Endothelial cell of umbilical vein (primary cell): ENCODE measurements at regions not wholly inside any gene's neighbourhood (a gene's known extent, or its start where the extent isn't known, plus 50 kb on each side); places are given as distances from the start of the nearest gene placed in this dataset.

Experiments used
- BruUV-seq: library from RNA; stranded (reverse); fragments of 400-500 nt; replicated peaks from 2 replicates; lab custom pipeline; 2021; lab: Mats Ljungman, UMichigan
- CTCF ChIA-PET: fragments of 300-600, 350-600 bp; sonication (Branson Sonifier 250); formaldehyde crosslinking; loops from one replicate; lab custom pipeline; 2021; ENCODE audit warnings: antibody characterized with exemption, inconsistent platforms; lab: Charles Lee
- POLR2A ChIA-PET: fragments of 300-600, 350-600 bp; sonication (Branson Sonifier 250); formaldehyde crosslinking; loops from one replicate; lab custom pipeline; 2021; ENCODE audit warnings: antibody characterized with exemption, inconsistent platforms; lab: Charles Lee
- DNase-seq: peaks from one replicate; pipeline ENCODE4 v3.0.0-alpha.2; 2011; ENCODE audit warnings: low read depth, low spot score
- FAIRE-seq: peaks from 2 replicates; lab custom pipeline; 2011; peaks lifted over from hg19 to GRCh38; lab: Jason Lieb, UNC
- H2AFZ ChIP-seq: 2 replicates; pipeline ENCODE4 v1.6.0; 2012; ENCODE audit warnings: low read depth, low read length, control low read depth, inconsistent platforms
- H3K27ac ChIP-seq: 2 replicates; pipeline ENCODE4 v1.5.1; 2011; ENCODE audit warnings: low read depth, mild to moderate bottlenecking, control low read depth, low read length, moderate library complexity; ENCODE audit not compliant: insufficient read depth
- H3K27me3 ChIP-seq, 2 experiments: 2 replicates each; pipeline versions ENCODE4 v1.6.0 to v1.6.1; 2011; ENCODE audit warnings: low read length in 2 of 2, mixed read lengths in 1 of 2; ENCODE audit not compliant: control insufficient read depth in 2 of 2, insufficient read depth in 2 of 2
- H3K36me3 ChIP-seq, 2 experiments: 2 replicates in 1 of 2; 3 replicates in 1 of 2; pipeline ENCODE4 v1.5.1; 2011; ENCODE audit warnings: low read length in 2 of 2, mild to moderate bottlenecking in 1 of 2, moderate library complexity in 1 of 2; ENCODE audit not compliant: control insufficient read depth in 2 of 2, insufficient read depth in 2 of 2; ENCODE audit errors: extremely low read depth in 1 of 2
- H3K4me1 ChIP-seq: 3 replicates; pipeline ENCODE4 v1.5.1; 2011; ENCODE audit warnings: mild to moderate bottlenecking, low read length; ENCODE audit not compliant: control insufficient read depth, insufficient read depth; ENCODE audit errors: extremely low read depth
- H3K4me2 ChIP-seq: 2 replicates; pipeline ENCODE4 v1.6.1; 2011; ENCODE audit warnings: low read length, control low read depth, mixed read lengths; ENCODE audit not compliant: insufficient read depth
- H3K4me3 ChIP-seq, 3 experiments: fragments of 200-600 bp in 1 of 3; sonication (generic), shearing (Covaris generic) in 1 of 3; replicated peaks in 1 of 3; 2 replicates each; pipeline ENCODE4 v1.5.1; 2011 to 2016; ENCODE audit warnings: control low read depth in 3 of 3, low read length in 3 of 3, mild to moderate bottlenecking in 2 of 3, inconsistent platforms in 1 of 3, low read depth in 1 of 3, moderate library complexity in 1 of 3; ENCODE audit not compliant: insufficient read depth in 1 of 3
- H3K79me2 ChIP-seq: 2 replicates; pipeline ENCODE4 v1.6.0; 2012; ENCODE audit warnings: low read length, inconsistent platforms; ENCODE audit not compliant: control insufficient read depth, insufficient read depth
- H3K9ac ChIP-seq: replicated peaks from 2 replicates; pipeline ENCODE3; 2011; ENCODE audit warnings: low read length, control low read depth; ENCODE audit not compliant: insufficient read depth; ENCODE audit errors: extremely low read depth
- H3K9me1 ChIP-seq: replicated peaks from 3 replicates; pipeline ENCODE4 v1.6.0; 2011; ENCODE audit warnings: mild to moderate bottlenecking, low read length; ENCODE audit not compliant: control insufficient read depth, insufficient read depth; ENCODE audit errors: extremely low read depth
- H3K9me3 ChIP-seq: replicated peaks from 2 replicates; pipeline ENCODE4 v1.5.1; 2012; ENCODE audit warnings: low read length, inconsistent platforms; ENCODE audit not compliant: control insufficient read depth, insufficient read depth
- H4K20me1 ChIP-seq: replicated peaks from 2 replicates; pipeline ENCODE3; 2011; ENCODE audit warnings: mild to moderate bottlenecking, low read length; ENCODE audit not compliant: control insufficient read depth, insufficient read depth; ENCODE audit errors: extremely low read depth
- EZH2 ChIP-seq: IDR thresholded peaks from 2 replicates; pipeline ENCODE4 v1.6.1; 2012; ENCODE audit warnings: borderline replicate concordance, low read depth, mild to moderate bottlenecking, moderate library complexity, low read length, inconsistent platforms; ENCODE audit not compliant: severe bottlenecking
- FOS ChIP-seq: IDR thresholded peaks from 2 replicates; pipeline ENCODE4 v1.6.1; 2011; ENCODE audit warnings: mild to moderate bottlenecking, low read length, moderate library complexity, borderline replicate concordance; ENCODE audit not compliant: insufficient read depth
- GATA2 ChIP-seq: IDR thresholded peaks from 2 replicates; pipeline ENCODE4 v1.7.0; 2011; ENCODE audit warnings: low read depth, mild to moderate bottlenecking, moderate library complexity, mixed read lengths, low read length; ENCODE audit not compliant: insufficient read length, insufficient read depth
- JUN ChIP-seq: IDR thresholded peaks from 2 replicates; pipeline ENCODE4 v1.6.1; 2011; ENCODE audit warnings: borderline replicate concordance, low read depth; ENCODE audit not compliant: insufficient read length, insufficient read depth
- MYC ChIP-seq: IDR thresholded peaks from one replicate; pipeline ENCODE4 v1.6.1; 2011; ENCODE audit warnings: mild to moderate bottlenecking, low read depth, low read length
- POLR2A ChIP-seq: IDR thresholded peaks from 2 replicates; pipeline ENCODE4 v1.6.1; 2012; ENCODE audit warnings: low read depth, mild to moderate bottlenecking, control low read depth, low read length
- POLR2AphosphoS5 ChIP-seq: IDR thresholded peaks from 2 replicates; pipeline ENCODE4 v1.6.1; 2012; ENCODE audit warnings: low read depth, mild to moderate bottlenecking, control low read depth, low read length, moderate library complexity; ENCODE audit not compliant: insufficient read depth
- dilution Hi-C: fragments of 300-500 bp; cut with MboI; formaldehyde crosslinking; loops from one replicate; pipeline ENCODE4 v1.15.0; 2019; ENCODE audit warnings: low sequenced_read_pairs; ENCODE audit not compliant: extremely low pct_ligation_motif_present
- intact Hi-C: fragments of 100-400 bp; cut with micrococcal nuclease; formaldehyde crosslinking; loops from one replicate; pipeline ENCODE4 v1.10.0; 2022
- TF ChIP-seq, protein P1 (sequence below), 2 donors: IDR thresholded peaks; 1 replicate in 1 of 2; 2 replicates in 1 of 2; pipeline ENCODE4 v1.5.1; 2011; ENCODE audit warnings: low read length in 2 of 2, mild to moderate bottlenecking in 2 of 2, moderate library complexity in 2 of 2, control low read depth in 1 of 2, inconsistent platforms in 1 of 2, low read depth in 1 of 2; ENCODE audit not compliant: insufficient read depth in 1 of 2; ENCODE audit errors: extremely low read depth in 1 of 2
- TF ChIP-seq, protein P2 (sequence below): IDR thresholded peaks from 2 replicates; pipeline ENCODE4 v1.6.1; 2011; ENCODE audit not compliant: insufficient read depth, insufficient read length

DNA sequence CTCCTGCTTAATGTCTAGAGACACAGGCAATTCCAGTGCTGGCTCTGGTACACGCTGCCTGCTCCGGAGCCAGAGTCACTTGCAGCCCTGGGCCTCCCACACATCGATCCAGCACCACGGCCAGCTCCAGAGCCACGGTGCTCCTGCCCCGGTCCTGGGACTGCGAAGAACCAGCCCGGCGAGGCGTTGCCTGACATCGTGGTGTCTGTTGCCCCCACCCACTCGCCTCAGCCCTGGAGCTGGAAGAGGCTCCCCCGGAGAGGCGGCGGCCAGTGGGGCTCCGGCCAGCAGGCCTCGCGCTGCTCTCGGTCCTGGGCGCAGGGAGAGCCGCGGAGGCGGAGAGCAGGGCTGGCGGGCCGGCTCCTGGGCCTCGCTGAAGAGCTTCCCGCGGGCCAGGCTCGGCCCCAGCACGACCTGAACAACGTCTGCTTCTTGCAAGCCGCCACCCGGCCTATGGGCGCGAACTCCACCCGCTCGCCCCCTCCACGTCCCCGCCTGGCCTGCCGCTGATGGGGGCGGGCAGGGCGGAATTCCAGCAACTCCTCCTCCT, 364.8 kb downstream of the CEP170 start:
- H2AFZ ChIP-seq, result no peak overlapping the region
- no peak overlapping the region for H3K4me2 ChIP-seq
- no peaks in the 10 kb centered on the region for H3K36me3 ChIP-seq
- H3K9me3 ChIP-seq, result no peaks in the 10 kb centered on the region
- no peaks in the 10 kb centered on the region for H4K20me1 ChIP-seq
- H3K79me2 ChIP-seq, result no peaks in the 10 kb centered on the region
- BruUV-seq, result no TSS peak
- TF ChIP-seq FOS (no peak), POLR2AphosphoS5 (no peak), JUN (no peak), MYC (no peak), POLR2A (no peak), EZH2 (no peak), GATA2 (no peak)
- TF ChIP-seq, protein P1, sequence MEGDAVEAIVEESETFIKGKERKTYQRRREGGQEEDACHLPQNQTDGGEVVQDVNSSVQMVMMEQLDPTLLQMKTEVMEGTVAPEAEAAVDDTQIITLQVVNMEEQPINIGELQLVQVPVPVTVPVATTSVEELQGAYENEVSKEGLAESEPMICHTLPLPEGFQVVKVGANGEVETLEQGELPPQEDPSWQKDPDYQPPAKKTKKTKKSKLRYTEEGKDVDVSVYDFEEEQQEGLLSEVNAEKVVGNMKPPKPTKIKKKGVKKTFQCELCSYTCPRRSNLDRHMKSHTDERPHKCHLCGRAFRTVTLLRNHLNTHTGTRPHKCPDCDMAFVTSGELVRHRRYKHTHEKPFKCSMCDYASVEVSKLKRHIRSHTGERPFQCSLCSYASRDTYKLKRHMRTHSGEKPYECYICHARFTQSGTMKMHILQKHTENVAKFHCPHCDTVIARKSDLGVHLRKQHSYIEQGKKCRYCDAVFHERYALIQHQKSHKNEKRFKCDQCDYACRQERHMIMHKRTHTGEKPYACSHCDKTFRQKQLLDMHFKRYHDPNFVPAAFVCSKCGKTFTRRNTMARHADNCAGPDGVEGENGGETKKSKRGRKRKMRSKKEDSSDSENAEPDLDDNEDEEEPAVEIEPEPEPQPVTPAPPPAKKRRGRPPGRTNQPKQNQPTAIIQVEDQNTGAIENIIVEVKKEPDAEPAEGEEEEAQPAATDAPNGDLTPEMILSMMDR (IDR thresholded peaks at IDR 0.05; ENCODE audit: extremely low read depth in 1 of 2, insufficient read depth in 1 of 2, low read depth in 1 of 2, low read length in 2 of 2), result no peak
- TF ChIP-seq, protein P2, sequence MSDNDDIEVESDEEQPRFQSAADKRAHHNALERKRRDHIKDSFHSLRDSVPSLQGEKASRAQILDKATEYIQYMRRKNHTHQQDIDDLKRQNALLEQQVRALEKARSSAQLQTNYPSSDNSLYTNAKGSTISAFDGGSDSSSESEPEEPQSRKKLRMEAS, result no peak
- ChIA-PET CTCF (no interaction called here), POLR2A (no interaction called here)
- H3K4me3 ChIP-seq, result no peak overlapping the region
- no peaks in the 10 kb centered on the region for H3K4me1 ChIP-seq
- H3K27ac ChIP-seq, result no peak overlapping the region
- dilution Hi-C loops, result no loop called here
- H3K9ac ChIP-seq, result no peak overlapping the region
- H3K27me3 ChIP-seq, result no peaks in the 10 kb centered on the region
- no peaks in the 10 kb centered on the region for H3K9me1 ChIP-seq
- intact Hi-C loops, result no loop called here
- no peak for DNase-seq
- no peak for FAIRE-seq
